Heart left ventricle (tissue), 13 donors: ENCODE measurements at regions not wholly inside any gene's neighbourhood (a gene's known extent, or its start where the extent isn't known, plus 50 kb on each side); places are given as distances from the start of the nearest gene placed in this dataset.

Experiments used
- CTCF ChIP-seq, 12 donors: fragments of 200-600 bp; sonication (generic) in 4 of 12; IDR thresholded peaks; one replicate each; pipeline versions ENCODE4 v1.5.0 to v1.8.0; 2018 to 2022; ENCODE audit warnings: antibody characterized with exemption in 12 of 12, mild to moderate bottlenecking in 5 of 12
- POLR2A ChIP-seq, 2 donors: fragments of 450-650 bp; IDR thresholded peaks; one replicate each; pipeline ENCODE4 v1.6.1; 2017; ENCODE audit warnings: antibody characterized with exemption in 2 of 2, mild to moderate bottlenecking in 2 of 2, moderate library complexity in 2 of 2
- donor health status: ischemic (EF 13 %, LVEDD 7.1; RV severe dilation, severe dysfunction).
- donor health status: DM: no; HTN: yes; CAD: no.
- donor health status: DM: no; HTN: no; CAD: no.
- donor health status: ischemic (EF 25% LVEDD 6.9; RV normal size, moderate dysfunction).
- donor health status: ischemic (EF 25% LVEDD 5.7; RV mildly dilated, moderate dysfunction).
- donor health status: ischemic (EF 35%, LVEDD 5.7; RV mildly dilated, moderate dysfunction).
- donor health status: nonischemic (EF 11% LVEDD 7.7; RV severe dilation, severe dysfunction).
- donor health status: DM: yes; HTN: yes; CAD: no.
- donor health status: PGD.
- donor health status: ischemic (EF 29% LVEDD 5.4; RV normal size, mild dysfunction).
- donor health status: nonischemic (EF 23%, LVEDD 6.1; RV moderate dilation, normal function).

- no peak for TF ChIP-seq CTCF (IDR thresholded peaks at IDR 0.05)
- no peak for TF ChIP-seq POLR2A (IDR thresholded peaks at IDR 0.05)
Measured at GRCh38 chr4:126318376-126318775, 1003.6 kb downstream of the FAT4 start.
